IMR-90 (cell line): ENCODE measurements at regions not wholly inside any gene's neighbourhood (a gene's known extent, or its start where the extent isn't known, plus 50 kb on each side); places are given as distances from the start of the nearest gene placed in this dataset.

Source experiments
- ATAC-seq: fragments of 200-7000 bp; cut with Tn5 transposase; 2 replicates; pipeline ENCODE4 v1.9.1; 2020; ENCODE audit warnings: low read depth, mild to moderate bottlenecking, moderate library complexity
- BruUV-seq: library from RNA; stranded (reverse); fragments of 400-500 nt; replicated peaks from 2 replicates; lab custom pipeline; 2021; lab: Mats Ljungman, UMichigan
- CTCF ChIA-PET: fragments of 300-600 bp; formaldehyde crosslinking; extraction: SDS; loops from one replicate; lab custom pipeline; 2021; ENCODE audit warnings: antibody characterized with exemption; lab: Yijun Ruan, JAX
- POLR2A ChIA-PET: fragments of 300-600 bp; sonication (Branson Sonifier 250); formaldehyde crosslinking; loops from one replicate; lab custom pipeline; 2022; ENCODE audit warnings: antibody characterized with exemption; ENCODE audit not compliant: unreplicated experiment; lab: Charles Lee
- DNase-seq: peaks from one replicate; pipeline ENCODE4 v3.0.0; 2013
- H2AFZ ChIP-seq: replicated peaks from 2 replicates; pipeline ENCODE3; 2013; ENCODE audit warnings: low read length, mild to moderate bottlenecking; ENCODE audit not compliant: poor library complexity
- H2AK5ac ChIP-seq: 2 replicates; pipeline ENCODE4 v1.6.1; 2013; ENCODE audit warnings: low read depth, low read length, inconsistent platforms
- H2AK9ac ChIP-seq: replicated peaks from 2 replicates; pipeline ENCODE3; 2013; ENCODE audit warnings: mild to moderate bottlenecking, low read depth, low read length, moderate library complexity; ENCODE audit not compliant: poor library complexity
- H2BK120ac ChIP-seq: 2 replicates; pipeline ENCODE4 v1.6.1; 2013; ENCODE audit warnings: low read depth, low read length, inconsistent platforms
- H2BK15ac ChIP-seq: 3 replicates; pipeline ENCODE4 v1.6.1; 2013; ENCODE audit warnings: low read depth, low read length, inconsistent platforms
- H2BK20ac ChIP-seq: 2 replicates; pipeline ENCODE4 v1.6.1; 2013; ENCODE audit warnings: low read depth, mild to moderate bottlenecking, inconsistent platforms, low read length, moderate library complexity
- H2BK5ac ChIP-seq: 2 replicates; pipeline ENCODE4 v1.6.1; 2013; ENCODE audit warnings: mild to moderate bottlenecking, low read depth, low read length, inconsistent platforms; ENCODE audit not compliant: poor library complexity, severe bottlenecking
- H3K14ac ChIP-seq: replicated peaks from 2 replicates; pipeline ENCODE4 v1.6.1; 2013; ENCODE audit warnings: low read depth, low read length, inconsistent platforms
- H3K18ac ChIP-seq: 2 replicates; pipeline ENCODE4 v1.6.1; 2013; ENCODE audit warnings: low read depth, low read length, control low read depth
- H3K23ac ChIP-seq: 2 replicates; pipeline ENCODE4 v1.6.1; 2013; ENCODE audit warnings: low read depth, low read length, inconsistent platforms
- H3K27ac ChIP-seq: 2 replicates; pipeline ENCODE4 v1.5.1; 2013; ENCODE audit warnings: mild to moderate bottlenecking, control low read depth, low read length; ENCODE audit not compliant: insufficient read depth
- H3K27me3 ChIP-seq: 2 replicates; pipeline ENCODE4 v1.6.1; 2013; ENCODE audit warnings: low read length; ENCODE audit not compliant: control insufficient read depth, insufficient read depth
- H3K36me3 ChIP-seq: 2 replicates; pipeline ENCODE4 v1.6.1; 2013; ENCODE audit warnings: low read length, mixed read lengths; ENCODE audit not compliant: control insufficient read depth, insufficient read depth
- H3K4ac ChIP-seq: 2 replicates; pipeline ENCODE4 v1.6.1; 2013; ENCODE audit warnings: low read depth, low read length, inconsistent platforms
- H3K4me1 ChIP-seq: 2 replicates; pipeline ENCODE4 v1.6.1; 2013; ENCODE audit warnings: low read length, mixed read lengths; ENCODE audit not compliant: control insufficient read depth, insufficient read depth
- H3K4me2 ChIP-seq: 2 replicates; pipeline ENCODE4 v1.6.1; 2013; ENCODE audit warnings: low read depth, mild to moderate bottlenecking, control low read depth, low read length, moderate library complexity
- H3K4me3 ChIP-seq: 2 replicates; pipeline ENCODE4 v1.5.1; 2013; ENCODE audit warnings: low read depth, mild to moderate bottlenecking, control low read depth, low read length, moderate library complexity; ENCODE audit not compliant: insufficient read depth
- H3K56ac ChIP-seq: 2 replicates; pipeline ENCODE4 v1.6.1; 2013; ENCODE audit warnings: low read length, inconsistent platforms; ENCODE audit not compliant: insufficient read depth; ENCODE audit errors: extremely low read depth
- H3K79me1 ChIP-seq, 2 experiments: 2 replicates each; pipeline ENCODE4 v1.6.1; 2013; ENCODE audit warnings: low read length in 2 of 2, inconsistent platforms in 1 of 2, low read depth in 1 of 2
- H3K9ac ChIP-seq: 2 replicates; pipeline ENCODE4 v1.6.1; 2013; ENCODE audit warnings: low read depth, low read length, control low read depth
- H3K9me1 ChIP-seq: 2 replicates; pipeline ENCODE4 v1.6.1; 2013; ENCODE audit warnings: low read length, inconsistent platforms; ENCODE audit not compliant: insufficient read depth
- H3K9me3 ChIP-seq: 2 replicates; pipeline ENCODE4 v1.6.1; 2013; ENCODE audit warnings: low read length; ENCODE audit not compliant: control insufficient read depth, insufficient read depth
- H4K20me1 ChIP-seq: 2 replicates; pipeline ENCODE4 v1.6.1; 2013; ENCODE audit warnings: low read length, inconsistent platforms; ENCODE audit not compliant: insufficient read depth
- H4K5ac ChIP-seq: 2 replicates; pipeline ENCODE4 v1.6.1; 2013; ENCODE audit warnings: mild to moderate bottlenecking, low read depth, low read length, control low read depth
- H4K8ac ChIP-seq, 2 experiments: 2 replicates each; pipeline ENCODE4 v1.6.1; 2013; ENCODE audit warnings: low read depth in 2 of 2, low read length in 2 of 2, control low read depth in 1 of 2, inconsistent platforms in 1 of 2
- H4K91ac ChIP-seq: 2 replicates; pipeline ENCODE4 v1.6.1; 2013; ENCODE audit warnings: low read depth, low read length, inconsistent platforms; ENCODE audit not compliant: insufficient read depth
- CEBPB ChIP-seq: IDR thresholded peaks from 2 replicates; pipeline ENCODE4 v1.6.1; 2012; ENCODE audit warnings: low read depth, low read length, improper control_type of control experiment
- CHD1 ChIP-seq: IDR thresholded peaks from 2 replicates; pipeline ENCODE4 v1.6.1; 2012; ENCODE audit warnings: low read depth, low read length, improper control_type of control experiment
- FOS ChIP-seq: fragments of 150-350 bp; IDR thresholded peaks from 2 replicates; pipeline ENCODE4 v1.6.1; 2016; ENCODE audit warnings: low read depth, low read length
- MAFK ChIP-seq: IDR thresholded peaks from 2 replicates; pipeline ENCODE4 v1.6.1; 2012; ENCODE audit warnings: low read depth, low read length, improper control_type of control experiment
- MXI1 ChIP-seq: IDR thresholded peaks from 2 replicates; pipeline ENCODE4 v1.6.1; 2012; ENCODE audit warnings: low read depth, mild to moderate bottlenecking, low read length, moderate library complexity, borderline replicate concordance
- NFE2L2 ChIP-seq: fragments of 150-350 bp; IDR thresholded peaks from 2 replicates; pipeline ENCODE4 v1.6.1; 2016; ENCODE audit warnings: low read depth, mild to moderate bottlenecking, low read length
- POLR2A ChIP-seq: IDR thresholded peaks from 2 replicates; pipeline ENCODE4 v1.6.1; 2012; ENCODE audit warnings: mild to moderate bottlenecking, low read depth, low read length
- WGBS, 2 experiments: methylation state at CpG; one replicate each; pipeline versions ENCODE4 v1.1.5 to v1.1.7; 2013; ENCODE audit warnings: missing lambda C conversion rate in 2 of 2; ENCODE audit not compliant: insufficient read length in 1 of 2; ENCODE audit errors: extremely low coverage in 2 of 2; 5-methylcytosine and 5-hydroxymethylcytosine counted together
- dilution Hi-C: fragments of 300-500 bp; cut with HindIII; formaldehyde crosslinking; loops from one replicate; pipeline ENCODE4 v1.14.3; 2018; ENCODE audit warnings: low sequenced_read_pairs; ENCODE audit not compliant: unreplicated experiment
- in situ Hi-C: fragments of 300-500 bp; cut with MboI; formaldehyde crosslinking; loops from 3 replicates; pipeline ENCODE4 v1.14.3; 2019; ENCODE audit warnings: low sequenced_read_pairs, inconsistent platforms, mixed read lengths
- intact Hi-C: fragments of 100-400 bp; cut with micrococcal nuclease; formaldehyde crosslinking; loops from 2 replicates; pipeline ENCODE4 v1.10.0; 2022
- TF ChIP-seq, protein P1 (sequence below): fragments of 150-350 bp; IDR thresholded peaks from 2 replicates; pipeline ENCODE4 v1.6.1; 2016; ENCODE audit warnings: low read depth, mild to moderate bottlenecking, low read length, moderate library complexity, borderline replicate concordance
- TF ChIP-seq, protein P2 (sequence below): fragments of 150-350 bp; IDR thresholded peaks from 2 replicates; pipeline ENCODE4 v1.6.1; 2017; ENCODE audit warnings: mild to moderate bottlenecking, antibody characterized with exemption, low read length, low read depth

DNA sequence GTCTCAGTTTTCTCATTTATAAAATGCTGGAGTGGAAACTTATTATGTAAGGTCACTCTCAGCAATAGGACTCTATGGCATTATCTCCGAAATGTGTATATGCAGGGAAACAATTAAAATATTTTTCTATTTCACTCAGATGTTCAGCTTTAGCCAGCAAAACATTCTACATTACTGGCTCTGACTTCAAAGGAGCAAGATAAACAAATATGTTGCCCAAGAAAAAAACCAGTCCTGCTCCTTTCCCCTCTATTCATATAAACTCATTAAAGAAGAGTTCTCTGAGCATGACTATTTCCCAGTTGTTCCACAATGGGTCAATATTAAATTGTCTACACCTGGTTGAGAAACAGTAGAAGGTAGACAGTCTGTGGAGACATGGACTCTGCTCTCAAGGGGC lies 155.0 kb downstream of the NPR3 start:
- ChIA-PET CTCF (no interaction called here), POLR2A (no interaction called here)
- H3K23ac ChIP-seq, result no peak overlapping the region
- no peak for DNase-seq
- H4K5ac ChIP-seq, result no peak overlapping the region
- H3K27ac ChIP-seq, result no peak overlapping the region
- no peaks in the 10 kb centered on the region for H3K9me1 ChIP-seq
- no peak overlapping the region for H4K8ac ChIP-seq
- H3K27me3 ChIP-seq, result no peaks in the 10 kb centered on the region
- H3K36me3 ChIP-seq, result no peaks in the 10 kb centered on the region
- no peak overlapping the region for H2AK9ac ChIP-seq
- H3K9ac ChIP-seq, result no peak overlapping the region
- H3K79me1 ChIP-seq, result no peaks in the 10 kb centered on the region
- no peak overlapping the region for H2BK5ac ChIP-seq
- no peak overlapping the region for H4K91ac ChIP-seq
- no CpG with 5 or more reads among the region's 1 CpG for WGBS, 2 experiments
- H3K4me2 ChIP-seq, result no peak overlapping the region
- H2AFZ ChIP-seq, result no peak overlapping the region
- no peak overlapping the region for H3K56ac ChIP-seq
- TF ChIP-seq CEBPB (no peak), MXI1 (no peak), FOS (no peak), POLR2A (no peak), NFE2L2 (no peak), MAFK (no peak), CHD1 (no peak)
- TF ChIP-seq, protein P1, sequence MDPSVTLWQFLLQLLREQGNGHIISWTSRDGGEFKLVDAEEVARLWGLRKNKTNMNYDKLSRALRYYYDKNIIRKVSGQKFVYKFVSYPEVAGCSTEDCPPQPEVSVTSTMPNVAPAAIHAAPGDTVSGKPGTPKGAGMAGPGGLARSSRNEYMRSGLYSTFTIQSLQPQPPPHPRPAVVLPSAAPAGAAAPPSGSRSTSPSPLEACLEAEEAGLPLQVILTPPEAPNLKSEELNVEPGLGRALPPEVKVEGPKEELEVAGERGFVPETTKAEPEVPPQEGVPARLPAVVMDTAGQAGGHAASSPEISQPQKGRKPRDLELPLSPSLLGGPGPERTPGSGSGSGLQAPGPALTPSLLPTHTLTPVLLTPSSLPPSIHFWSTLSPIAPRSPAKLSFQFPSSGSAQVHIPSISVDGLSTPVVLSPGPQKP, result no peak
- TF ChIP-seq, protein P2, sequence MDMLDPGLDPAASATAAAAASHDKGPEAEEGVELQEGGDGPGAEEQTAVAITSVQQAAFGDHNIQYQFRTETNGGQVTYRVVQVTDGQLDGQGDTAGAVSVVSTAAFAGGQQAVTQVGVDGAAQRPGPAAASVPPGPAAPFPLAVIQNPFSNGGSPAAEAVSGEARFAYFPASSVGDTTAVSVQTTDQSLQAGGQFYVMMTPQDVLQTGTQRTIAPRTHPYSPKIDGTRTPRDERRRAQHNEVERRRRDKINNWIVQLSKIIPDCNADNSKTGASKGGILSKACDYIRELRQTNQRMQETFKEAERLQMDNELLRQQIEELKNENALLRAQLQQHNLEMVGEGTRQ, result no peak
- no peak overlapping the region for H3K4ac ChIP-seq
- H3K14ac ChIP-seq, result no peak overlapping the region
- no peak overlapping the region for H3K4me3 ChIP-seq
- H2BK15ac ChIP-seq, result no peak overlapping the region
- H3K9me3 ChIP-seq, result no peaks in the 10 kb centered on the region
- no peaks in the 10 kb centered on the region for H4K20me1 ChIP-seq
- H2BK120ac ChIP-seq, result no peak overlapping the region
- H3K4me1 ChIP-seq, result peaks cover 1% of the 10 kb centered on the region; the same call in 1 of the 2 replicates
- H2BK20ac ChIP-seq, result no peak overlapping the region
- in situ Hi-C loops (no loop called here), dilution Hi-C loops (no loop called here), intact Hi-C loops (no loop called here)
- ATAC-seq, result no peak
- H2AK5ac ChIP-seq, result no peak overlapping the region
- BruUV-seq, result no TSS peak
- H3K18ac ChIP-seq, result no peak overlapping the region
